Mesenchymal stem cell (in vitro differentiated cells and primary cell): ENCODE measurements at regions not wholly inside any gene's neighbourhood (a gene's known extent, or its start where the extent isn't known, plus 50 kb on each side); places are given as distances from the start of the nearest gene placed in this dataset.

ENCODE experiments used
- DNase-seq: peaks from one replicate; pipeline ENCODE4 v3.0.0-alpha.2; 2013
- H2AFZ ChIP-seq: one replicate; pipeline ENCODE4 v1.6.1; 2013; ENCODE audit warnings: low read depth, mild to moderate bottlenecking, control low read depth, inconsistent platforms, low read length, moderate library complexity
- H2AK5ac ChIP-seq: 2 replicates; pipeline ENCODE4 v1.6.1; 2013; ENCODE audit warnings: low read length, moderate library complexity, mild to moderate bottlenecking, inconsistent platforms; ENCODE audit not compliant: severe bottlenecking
- H2BK120ac ChIP-seq: one replicate; pipeline ENCODE4 v1.6.1; 2013; ENCODE audit warnings: low read depth, mild to moderate bottlenecking, inconsistent platforms, low read length, moderate library complexity
- H2BK12ac ChIP-seq, 2 experiments: one replicate each; pipeline ENCODE4 v1.6.1; 2013; ENCODE audit warnings: inconsistent platforms in 2 of 2, low read length in 2 of 2, mild to moderate bottlenecking in 2 of 2, moderate library complexity in 2 of 2, control low read depth in 1 of 2
- H2BK15ac ChIP-seq: one replicate; pipeline ENCODE4 v1.6.1; 2013; ENCODE audit warnings: mild to moderate bottlenecking, low read depth, inconsistent platforms; ENCODE audit not compliant: poor library complexity, severe bottlenecking
- H2BK5ac ChIP-seq: 2 replicates; pipeline ENCODE4 v1.6.1; 2013; ENCODE audit warnings: low read depth, mild to moderate bottlenecking, low read length, control low read depth, inconsistent platforms; ENCODE audit not compliant: poor library complexity, severe bottlenecking
- H3K14ac ChIP-seq, 2 experiments: one replicate each; pipeline ENCODE4 v1.6.1; 2013; ENCODE audit warnings: inconsistent platforms in 2 of 2, low read length in 2 of 2, control low read depth in 1 of 2, mild to moderate bottlenecking in 1 of 2, moderate library complexity in 1 of 2
- H3K18ac ChIP-seq, 2 experiments: one replicate each; pipeline ENCODE4 v1.6.1; 2013; ENCODE audit warnings: inconsistent platforms in 2 of 2, low read length in 2 of 2, control low read depth in 1 of 2, low read depth in 1 of 2, mild to moderate bottlenecking in 1 of 2
- H3K23ac ChIP-seq, 2 experiments: one replicate each; pipeline ENCODE4 v1.6.1; 2013; ENCODE audit warnings: inconsistent platforms in 2 of 2, low read length in 2 of 2, mild to moderate bottlenecking in 2 of 2, moderate library complexity in 2 of 2, control low read depth in 1 of 2
- H3K27ac ChIP-seq: 2 replicates; pipeline ENCODE4 v1.5.1; 2013; ENCODE audit warnings: mild to moderate bottlenecking, moderate library complexity, low read length, control low read depth, inconsistent platforms; ENCODE audit not compliant: poor library complexity, severe bottlenecking
- H3K27me3 ChIP-seq, 2 experiments: 2 replicates each; pipeline versions ENCODE4 v1.6.1 to v1.7.0; 2013; ENCODE audit warnings: low read length in 2 of 2, mild to moderate bottlenecking in 2 of 2, moderate library complexity in 2 of 2, control low read depth in 1 of 2, inconsistent platforms in 1 of 2; ENCODE audit not compliant: control insufficient read depth in 1 of 2, insufficient read depth in 1 of 2
- H3K36me3 ChIP-seq, 2 experiments: 2 replicates each; pipeline versions ENCODE4 v1.6.1 to v1.7.0; 2013; ENCODE audit warnings: low read length in 2 of 2, control low read depth in 1 of 2, inconsistent platforms in 1 of 2, low read depth in 1 of 2, mild to moderate bottlenecking in 1 of 2; ENCODE audit not compliant: insufficient read depth in 2 of 2, control insufficient read depth in 1 of 2
- H3K4ac ChIP-seq, 2 experiments: one replicate each; pipeline ENCODE4 v1.6.1; 2013; ENCODE audit warnings: inconsistent platforms in 2 of 2, low read length in 2 of 2, mild to moderate bottlenecking in 2 of 2, moderate library complexity in 2 of 2, control low read depth in 1 of 2, low read depth in 1 of 2
- H3K4me1 ChIP-seq: 2 replicates; pipeline ENCODE4 v1.6.1; 2013; ENCODE audit warnings: low read depth, low read length, control low read depth; ENCODE audit not compliant: control insufficient read depth, insufficient read depth
- H3K4me2 ChIP-seq: 2 replicates; pipeline ENCODE4 v1.6.1; 2013; ENCODE audit warnings: low read length, mild to moderate bottlenecking, inconsistent platforms; ENCODE audit not compliant: poor library complexity, severe bottlenecking
- H3K4me3 ChIP-seq, 2 experiments: 2 replicates each; pipeline versions ENCODE4 v1.5.1 to v1.7.0; 2013; ENCODE audit warnings: low read length in 2 of 2, mild to moderate bottlenecking in 2 of 2, control low read depth in 1 of 2, low read depth in 1 of 2; ENCODE audit not compliant: insufficient read depth in 1 of 2
- H3K79me1 ChIP-seq: replicated peaks from 2 replicates; pipeline ENCODE4 v1.6.1; 2013; ENCODE audit warnings: mild to moderate bottlenecking, control low read depth, low read length, inconsistent platforms; ENCODE audit not compliant: poor library complexity, severe bottlenecking
- H3K9ac ChIP-seq: 2 replicates; pipeline ENCODE4 v1.7.0; 2013; ENCODE audit warnings: mild to moderate bottlenecking, low read length, moderate library complexity
- H3K9me3 ChIP-seq: 2 replicates; pipeline ENCODE4 v1.7.0; 2013; ENCODE audit warnings: mild to moderate bottlenecking, low read length; ENCODE audit not compliant: control insufficient read depth
- H4K8ac ChIP-seq: one replicate; pipeline ENCODE4 v1.6.1; 2013; ENCODE audit warnings: inconsistent platforms, mild to moderate bottlenecking, low read length, moderate library complexity
- H4K91ac ChIP-seq: one replicate; pipeline ENCODE4 v1.6.1; 2013; ENCODE audit warnings: mild to moderate bottlenecking, low read length, inconsistent platforms
- WGBS: methylation state at CpG from one replicate; pipeline ENCODE4 v1.1.7; 2013; ENCODE audit warnings: mixed read lengths; 5-methylcytosine and 5-hydroxymethylcytosine counted together

DNA sequence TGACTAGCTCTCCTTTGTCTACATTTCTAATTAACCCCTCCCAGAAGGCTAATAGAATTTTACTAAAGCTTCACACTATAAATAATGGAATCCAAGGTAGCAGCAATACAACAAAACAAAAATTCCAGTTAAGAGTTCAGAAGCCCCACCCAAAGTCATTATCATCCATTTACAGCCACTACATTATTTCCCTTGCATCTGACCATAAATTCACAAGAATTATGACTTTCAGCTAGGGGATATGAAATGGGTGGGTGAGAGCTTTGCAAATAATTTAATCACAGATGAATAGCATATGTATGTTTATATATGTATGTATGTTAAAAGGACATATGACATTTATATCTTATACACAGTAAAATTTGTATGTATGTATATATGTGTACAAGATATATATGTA is 65.3 kb upstream of the PTGDR start:
- no peak overlapping the region for H2AK5ac ChIP-seq

DNA sequence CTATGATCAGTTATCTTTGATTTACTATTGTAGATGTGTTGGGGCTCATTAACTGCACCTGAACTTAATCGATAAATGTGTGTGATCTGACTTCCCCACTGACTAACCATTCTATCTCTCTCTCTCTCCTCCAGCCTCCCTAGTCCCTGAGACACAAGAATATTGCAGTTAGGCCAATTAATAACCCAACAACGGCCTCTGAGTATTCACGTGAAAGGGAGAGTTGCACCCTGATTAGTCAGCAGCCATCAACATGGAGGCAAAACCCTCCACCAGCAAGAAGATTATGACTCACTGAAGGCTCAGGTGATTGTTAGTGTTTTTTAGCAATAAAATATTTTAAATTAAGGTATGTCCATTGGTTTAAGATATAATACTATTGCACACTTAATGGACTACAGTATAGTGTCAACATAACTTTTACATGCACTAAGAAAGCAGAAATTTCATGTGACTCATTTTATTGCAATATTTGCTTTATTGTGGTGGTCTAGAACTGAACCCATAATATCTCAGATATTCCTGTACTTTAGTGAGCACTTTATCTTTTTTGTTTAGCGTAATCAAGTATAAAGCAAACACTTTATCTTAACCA is 77.1 kb upstream of the PTGDR start:
- H2AFZ ChIP-seq = no peak overlapping the region

More for the DNA sequence above, 65.3 kb upstream of the PTGDR start:
- Histone ChIP-seq H3K18ac (no peak overlapping the region), H3K27ac (no peak overlapping the region), H2BK12ac (no peak overlapping the region), H4K91ac (no peak overlapping the region), H3K4me1 (no peaks in the 10 kb centered on the region), H3K14ac (no peak overlapping the region), H3K23ac (no peak overlapping the region), H4K8ac (no peak overlapping the region), H3K36me3 (no peaks in the 10 kb centered on the region), H2AFZ (no peak overlapping the region), H3K4ac (no peak overlapping the region), H2BK15ac (no peak overlapping the region), H3K9me3 (no peaks in the 10 kb centered on the region), H3K4me2 (no peak overlapping the region), H3K79me1 (no peaks in the 10 kb centered on the region), H2BK120ac (no peak overlapping the region), H3K27me3 (no peaks in the 10 kb centered on the region), H3K9ac (no peak overlapping the region), H3K4me3 (no peak overlapping the region), H2BK5ac (no peak overlapping the region)
- DNase-seq = no peak

DNA sequence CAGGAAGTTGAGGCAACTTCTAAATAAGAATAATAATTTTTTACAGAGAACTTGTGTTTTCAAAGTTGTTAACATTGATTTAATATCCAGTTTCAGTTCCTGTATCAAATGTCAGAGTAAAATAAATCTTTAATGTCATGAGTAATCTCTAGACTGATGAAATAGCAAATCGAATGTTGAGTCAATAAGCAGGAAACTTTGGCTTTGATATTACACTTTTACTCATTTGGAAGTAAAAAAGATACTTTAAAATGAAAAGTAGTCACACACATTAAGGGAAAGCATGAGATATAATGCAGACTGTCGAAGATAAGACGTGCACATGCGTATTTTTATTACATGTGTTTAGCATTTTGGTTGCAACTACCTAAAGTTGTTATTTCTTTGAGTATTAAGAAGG is 78.2 kb upstream of the PTGDR start:
- Histone ChIP-seq H2BK120ac (no peak overlapping the region), H3K4me3 (no peak overlapping the region), H4K8ac (no peak overlapping the region), H3K4ac (no peak overlapping the region), H2AK5ac (no peak overlapping the region), H3K79me1 (no peaks in the 10 kb centered on the region), H3K36me3 (no peaks in the 10 kb centered on the region), H2BK12ac (no peak overlapping the region), H3K27me3 (peaks cover 0 to 4% of the 10 kb centered on the region in 2 experiments), H3K14ac (no peak overlapping the region), H4K91ac (no peak overlapping the region), H3K4me2 (no peak overlapping the region), H3K23ac (no peak overlapping the region), H3K9ac (no peak overlapping the region), H2BK15ac (no peak overlapping the region), H3K27ac (no peak overlapping the region), H3K4me1 (no peaks in the 10 kb centered on the region), H2AFZ (no peak overlapping the region), H3K9me3 (no peaks in the 10 kb centered on the region), H3K18ac (no peak overlapping the region), H2BK5ac (no peak overlapping the region)
- 93% methylated on average over 4 of the region's 4 CpGs for WGBS
- no peak for DNase-seq

More for the DNA sequence above, 77.1 kb upstream of the PTGDR start:
- Histone ChIP-seq H3K4me1 (no peaks in the 10 kb centered on the region), H3K36me3 (no peaks in the 10 kb centered on the region), H3K4ac (no peak overlapping the region), H2BK12ac (no peak overlapping the region), H3K23ac (no peak overlapping the region), H3K18ac (no peak overlapping the region), H2BK15ac (no peak overlapping the region), H3K4me3 (no peak overlapping the region), H4K91ac (no peak overlapping the region), H3K27me3 (peaks cover 0 to 4% of the 10 kb centered on the region in 2 experiments), H3K4me2 (no peak overlapping the region), H3K9ac (no peak overlapping the region), H2AK5ac (no peak overlapping the region), H3K27ac (no peak overlapping the region), H3K79me1 (no peaks in the 10 kb centered on the region), H4K8ac (no peak overlapping the region), H3K14ac (no peak overlapping the region), H2BK120ac (no peak overlapping the region), H3K9me3 (peaks cover 3% of the 10 kb centered on the region), H2BK5ac (no peak overlapping the region)
- 85% methylated on average over 4 of the region's 4 CpGs for WGBS
- no peak for DNase-seq

DNA sequence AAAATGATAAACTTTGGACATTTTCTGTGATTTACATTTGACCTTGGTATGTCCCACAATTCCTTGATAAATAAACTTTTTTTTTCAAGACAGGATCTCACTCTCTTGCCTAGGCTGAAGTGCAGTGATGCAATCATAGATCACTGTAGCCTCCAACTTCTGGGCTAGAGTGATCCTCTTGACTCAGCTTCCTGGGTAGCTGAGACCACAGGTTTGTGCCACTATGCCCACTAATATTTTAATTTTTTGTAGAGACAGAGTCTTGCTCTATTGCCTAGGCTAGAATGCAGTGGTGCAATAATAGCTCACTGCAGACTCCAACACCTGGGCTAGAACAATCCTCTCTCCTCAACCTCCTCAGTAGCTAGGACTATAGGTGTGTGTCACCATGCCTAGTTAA is 79.1 kb upstream of the PTGDR start:
- no peak overlapping the region for H2BK12ac ChIP-seq
- no peaks in the 10 kb centered on the region for H3K36me3 ChIP-seq
- no peak overlapping the region for H2BK15ac ChIP-seq
- H2AK5ac ChIP-seq = no peak overlapping the region
- H3K23ac ChIP-seq = no peak overlapping the region
- H4K91ac ChIP-seq = no peak overlapping the region
- DNase-seq = no peak
- H3K9me3 ChIP-seq = no peaks in the 10 kb centered on the region
- no peak overlapping the region for H3K9ac ChIP-seq
- H3K18ac ChIP-seq = no peak overlapping the region
- no peaks in the 10 kb centered on the region for H3K79me1 ChIP-seq
- H3K4me2 ChIP-seq = no peak overlapping the region
- no peak overlapping the region for H3K4me3 ChIP-seq
- no peaks in the 10 kb centered on the region for H3K4me1 ChIP-seq
- no peak overlapping the region for H2AFZ ChIP-seq
- no peak overlapping the region for H3K14ac ChIP-seq
- H3K27ac ChIP-seq = no peak overlapping the region
- no peak overlapping the region for H2BK120ac ChIP-seq
- H2BK5ac ChIP-seq = no peak overlapping the region
- H4K8ac ChIP-seq = no peak overlapping the region
- no peak overlapping the region for H3K4ac ChIP-seq
- peaks cover 0 to 4% of the 10 kb centered on the region in 2 experiments for H3K27me3 ChIP-seq
